HG03108 (cell line): ENCODE measurements at regions not wholly inside any gene's neighbourhood (a gene's known extent, or its start where the extent isn't known, plus 50 kb on each side); places are given as distances from the start of the nearest gene placed in this dataset.
"Not testable (repeated sequence)": the region's sequence is repeated elsewhere in the genome, so short reads cannot be mapped to it uniquely, and the experiment has no call there.

Experiments
- ATAC-seq: cut with Tn5 transposase; IDR thresholded peaks from one replicate; pipeline ENCODE4 v1.9.1; 2021; ENCODE audit warnings: moderate library complexity; ENCODE audit not compliant: unreplicated experiment

- ATAC-seq, result no peak
Measured at GRCh38 chr16:66121466-66121865, 245.0 kb upstream of the CDH5 start.

GRCh38 chr16:66120656-66121055 is 245.8 kb upstream of the CDH5 start:
- ATAC-seq, result no peak

GRCh38 chr16:66116163-66117002 is 250.1 kb upstream of the CDH5 start:
- no peak for ATAC-seq

GRCh38 chr16:66115373-66115772 is 251.1 kb upstream of the CDH5 start:
- no peak for ATAC-seq

GRCh38 chr16:66113223-66113622 is 253.3 kb upstream of the CDH5 start:
- no peak for ATAC-seq

GRCh38 chr16:66109677-66110076 is 256.8 kb upstream of the CDH5 start:
- ATAC-seq, result no peak

GRCh38 chr16:66107661-66108060 is 258.8 kb upstream of the CDH5 start:
- no peak for ATAC-seq

- ATAC-seq, result no peak
Measured at GRCh38 chr16:66103211-66103610, 263.3 kb upstream of the CDH5 start.

GRCh38 chr16:66099306-66099705 is 267.2 kb upstream of the CDH5 start:
- ATAC-seq, result no peak

- no peak for ATAC-seq
Measured at GRCh38 chr16:66097751-66098150, 268.7 kb upstream of the CDH5 start.

- no peak for ATAC-seq
Measured at GRCh38 chr16:66095676-66096075, 270.8 kb upstream of the CDH5 start.

- no peak for ATAC-seq
Measured at GRCh38 chr16:66093191-66093590, 273.3 kb upstream of the CDH5 start.

- no peak for ATAC-seq
Measured at GRCh38 chr16:66091471-66091891, 275.0 kb upstream of the CDH5 start.

- no peak for ATAC-seq
Measured at GRCh38 chr16:66088681-66089080, 277.8 kb upstream of the CDH5 start.

- no peak for ATAC-seq
Measured at GRCh38 chr16:66087308-66087707, 279.2 kb upstream of the CDH5 start.

GRCh38 chr16:66085651-66086050 is 280.8 kb upstream of the CDH5 start:
- ATAC-seq, result no peak

- not testable (repeated sequence) for ATAC-seq
Measured at GRCh38 chr16:66084731-66085130, 281.8 kb upstream of the CDH5 start.

- no peak for ATAC-seq
Measured at GRCh38 chr16:66084306-66084705, 282.2 kb upstream of the CDH5 start.

GRCh38 chr16:66083171-66083570 is 283.3 kb upstream of the CDH5 start:
- no peak for ATAC-seq

- no peak for ATAC-seq
Measured at GRCh38 chr16:66082424-66082823, 284.1 kb upstream of the CDH5 start.

GRCh38 chr16:66081775-66082366 is 284.6 kb upstream of the CDH5 start:
- no peak for ATAC-seq

GRCh38 chr16:66079671-66080334 is 286.7 kb upstream of the CDH5 start:
- ATAC-seq, result no peak
